GM23248 (cell line): ENCODE measurements at regions not wholly inside any gene's neighbourhood (a gene's known extent, or its start where the extent isn't known, plus 50 kb on each side); places are given as distances from the start of the nearest gene placed in this dataset.

Experiments used
- DNase-seq: peaks from one replicate; pipeline ENCODE4 v3.0.0-alpha.2; 2015
- H2AFZ ChIP-seq: fragments of 200-600 bp; sonication (generic); 2 replicates; pipeline ENCODE4 v1.6.1; 2016; ENCODE audit warnings: antibody characterized with exemption
- H3F3A ChIP-seq: fragments of 200-600 bp; sonication (generic); 2 replicates; pipeline ENCODE4 v1.6.1; 2016; ENCODE audit warnings: mild to moderate bottlenecking, antibody characterized with exemption, mixed run types; ENCODE audit not compliant: insufficient read depth
- H3K27ac ChIP-seq: fragments of 200-600 bp; sonication (generic); 2 replicates; pipeline ENCODE4 v1.5.1; 2016; ENCODE audit warnings: mild to moderate bottlenecking
- H3K27me3 ChIP-seq: fragments of 200-600 bp; sonication (generic); replicated peaks from 2 replicates; pipeline ENCODE4 v1.6.1; 2016; ENCODE audit warnings: mild to moderate bottlenecking; ENCODE audit not compliant: insufficient read depth
- H3K36me3 ChIP-seq: fragments of 200-600 bp; sonication (generic); 2 replicates; pipeline ENCODE4 v1.6.1; 2016; ENCODE audit warnings: low read depth, mild to moderate bottlenecking
- H3K4me1 ChIP-seq: fragments of 200-600 bp; sonication (generic); 2 replicates; pipeline ENCODE4 v1.6.1; 2016; ENCODE audit warnings: mild to moderate bottlenecking; ENCODE audit not compliant: insufficient read depth
- H3K4me2 ChIP-seq: fragments of 200-600 bp; sonication (generic); one replicate; pipeline ENCODE4 v1.6.1; 2016; ENCODE audit warnings: mild to moderate bottlenecking; ENCODE audit not compliant: unreplicated experiment
- H3K4me3 ChIP-seq: fragments of 200-600 bp; sonication (generic); 2 replicates; pipeline ENCODE4 v1.5.1; 2016; ENCODE audit warnings: mild to moderate bottlenecking
- H3K79me2 ChIP-seq: fragments of 200-600 bp; sonication (generic); 2 replicates; pipeline ENCODE4 v1.6.1; 2016; ENCODE audit warnings: mild to moderate bottlenecking; ENCODE audit not compliant: insufficient read depth
- H3K9ac ChIP-seq: fragments of 200-600 bp; sonication (generic); 2 replicates; pipeline ENCODE4 v1.6.1; 2016; ENCODE audit warnings: mild to moderate bottlenecking
- H3K9me2 ChIP-seq: fragments of 200-600 bp; sonication (generic); 2 replicates; pipeline ENCODE4 v1.6.1; 2016; ENCODE audit warnings: mixed run types, mild to moderate bottlenecking, moderate library complexity; ENCODE audit not compliant: insufficient read depth
- H3K9me3 ChIP-seq: fragments of 200-600 bp; sonication (generic); one replicate; pipeline ENCODE4 v1.6.1; 2017; ENCODE audit warnings: low read depth
- H4K20me1 ChIP-seq: fragments of 200-600 bp; sonication (generic); 2 replicates; pipeline ENCODE4 v1.6.0; 2016; ENCODE audit not compliant: insufficient read depth
- EZH2 ChIP-seq: fragments of 200-600 bp; sonication (generic); IDR thresholded peaks from 2 replicates; pipeline ENCODE4 v1.6.1; 2018; ENCODE audit warnings: antibody characterized with exemption, mild to moderate bottlenecking; ENCODE audit not compliant: insufficient read depth, poor library complexity, severe bottlenecking
- EZH2phosphoT487 ChIP-seq: fragments of 200-600 bp; sonication (generic); IDR thresholded peaks from 2 replicates; pipeline ENCODE4 v1.6.1; 2018; ENCODE audit warnings: antibody characterized with exemption, moderate library complexity, mild to moderate bottlenecking, low read depth; ENCODE audit not compliant: insufficient read depth
- WGBS, 2 experiments: methylation state at CpG; one replicate each; pipeline ENCODE4 v1.1.6; 2015 to 2017; ENCODE audit warnings: low lambda C conversion rate in 2 of 2, low coverage in 1 of 2; ENCODE audit errors: missing lambda C conversion rate in 2 of 2; 5-methylcytosine and 5-hydroxymethylcytosine counted together
- in situ Hi-C: fragments of 300-500 bp; cut with MboI; formaldehyde crosslinking; loops from 2 replicates; pipeline ENCODE4 v1.15.0; 2020

GRCh38 chr20:9920866-9921265 lies 82.0 kb upstream of the PAK5 start:
- Histone ChIP-seq H3K9me3 (no peaks in the 10 kb centered on the region), H3K4me1 (no peaks in the 10 kb centered on the region), H3K4me2 (no peak overlapping the region), H3K4me3 (no peak overlapping the region), H3K9ac (no peak overlapping the region), H3F3A (no peaks in the 10 kb centered on the region), H3K36me3 (no peaks in the 10 kb centered on the region), H2AFZ (no peak overlapping the region), H3K27ac (no peak overlapping the region), H4K20me1 (no peaks in the 10 kb centered on the region), H3K27me3 (peaks cover 25% of the 10 kb centered on the region; the same call in 1 of the 2 replicates), H3K79me2 (no peaks in the 10 kb centered on the region), H3K9me2 (no peaks in the 10 kb centered on the region)
- no peak for TF ChIP-seq EZH2
- no peak for TF ChIP-seq EZH2phosphoT487
- in situ Hi-C loops, result loop anchor here (25.0 kb wide), 1 partner anchor 509 kb away; no protein-coding TSS in a partner anchor
- WGBS, 2 experiments, result 46 to 48% methylated on average over 2 of the region's 2 CpGs
- DNase-seq, result no peak

- no peak overlapping the region for H3K27ac ChIP-seq
- H3K27me3 ChIP-seq, result peaks cover 19% of the 10 kb centered on the region; the same call in 1 of the 2 replicates
- H3F3A ChIP-seq, result no peaks in the 10 kb centered on the region
- no peaks in the 10 kb centered on the region for H3K79me2 ChIP-seq
- no peak overlapping the region for H2AFZ ChIP-seq
- no peak for TF ChIP-seq EZH2
- TF ChIP-seq EZH2phosphoT487, result no peak
- H3K9ac ChIP-seq, result no peak overlapping the region
- WGBS, 2 experiments, result 56 to 66% methylated on average over 5 of the region's 5 CpGs
- H3K36me3 ChIP-seq, result no peaks in the 10 kb centered on the region
- no peaks in the 10 kb centered on the region for H3K9me3 ChIP-seq
- in situ Hi-C loops, result loop anchor here (25.0 kb wide), 1 partner anchor 507 kb away; no protein-coding TSS in a partner anchor
- no peak overlapping the region for H3K4me3 ChIP-seq
- no peaks in the 10 kb centered on the region for H3K4me1 ChIP-seq
- DNase-seq, result no peak
- H4K20me1 ChIP-seq, result no peaks in the 10 kb centered on the region
- no peaks in the 10 kb centered on the region for H3K9me2 ChIP-seq
- H3K4me2 ChIP-seq, result no peak overlapping the region
Observed at GRCh38 chr20:9919271-9920014, 80.6 kb upstream of the PAK5 start.

- in situ Hi-C loops, result loop anchor here (25.0 kb wide), 1 partner anchor 506 kb away; no protein-coding TSS in a partner anchor
- Histone ChIP-seq H3K27me3 (peaks cover 18% of the 10 kb centered on the region; the same call in 1 of the 2 replicates), H3K4me2 (no peak overlapping the region), H3K79me2 (no peaks in the 10 kb centered on the region), H3K9me3 (no peaks in the 10 kb centered on the region), H3K36me3 (no peaks in the 10 kb centered on the region), H3F3A (no peaks in the 10 kb centered on the region), H3K4me3 (no peak overlapping the region), H3K27ac (no peak overlapping the region), H2AFZ (no peak overlapping the region), H3K9ac (no peak overlapping the region), H3K4me1 (no peaks in the 10 kb centered on the region), H4K20me1 (no peaks in the 10 kb centered on the region), H3K9me2 (no peaks in the 10 kb centered on the region)
- DNase-seq, result no peak
- WGBS, 2 experiments, result 13 to 17% methylated on average over 5 of the region's 5 CpGs
- TF ChIP-seq EZH2phosphoT487 (no peak), EZH2 (no peak)
Observed at GRCh38 chr20:9918348-9918747, 79.5 kb upstream of the PAK5 start.

GRCh38 chr20:9916761-9917160 lies 77.9 kb upstream of the PAK5 start:
- in situ Hi-C loops, result loop anchor here (25.0 kb wide), 1 partner anchor 504 kb away; no protein-coding TSS in a partner anchor
- Histone ChIP-seq H3K36me3 (no peaks in the 10 kb centered on the region), H3K27me3 (peaks cover 19% of the 10 kb centered on the region), H4K20me1 (no peaks in the 10 kb centered on the region), H3K4me3 (no peak overlapping the region), H3K79me2 (no peaks in the 10 kb centered on the region), H3K9me2 (no peaks in the 10 kb centered on the region), H3K4me2 (no peak overlapping the region), H3K4me1 (no peaks in the 10 kb centered on the region), H3K9ac (no peak overlapping the region), H3F3A (no peaks in the 10 kb centered on the region), H3K9me3 (no peaks in the 10 kb centered on the region), H2AFZ (no peak overlapping the region), H3K27ac (no peak overlapping the region)
- no peak for DNase-seq
- no peak for TF ChIP-seq EZH2
- TF ChIP-seq EZH2phosphoT487, result no peak
- 44 to 46% methylated on average over 2 of the region's 2 CpGs for WGBS, 2 experiments
